GM12874 (cell line): ENCODE measurements at regions not wholly inside any gene's neighbourhood (a gene's known extent, or its start where the extent isn't known, plus 50 kb on each side); places are given as distances from the start of the nearest gene placed in this dataset.

Experiments
- TF ChIP-seq, protein P1 (sequence below): IDR thresholded peaks from 2 replicates; pipeline ENCODE4 v1.5.1; 2011; ENCODE audit warnings: low read depth, mild to moderate bottlenecking, control low read depth, low read length, moderate library complexity; ENCODE audit not compliant: insufficient read depth

DNA sequence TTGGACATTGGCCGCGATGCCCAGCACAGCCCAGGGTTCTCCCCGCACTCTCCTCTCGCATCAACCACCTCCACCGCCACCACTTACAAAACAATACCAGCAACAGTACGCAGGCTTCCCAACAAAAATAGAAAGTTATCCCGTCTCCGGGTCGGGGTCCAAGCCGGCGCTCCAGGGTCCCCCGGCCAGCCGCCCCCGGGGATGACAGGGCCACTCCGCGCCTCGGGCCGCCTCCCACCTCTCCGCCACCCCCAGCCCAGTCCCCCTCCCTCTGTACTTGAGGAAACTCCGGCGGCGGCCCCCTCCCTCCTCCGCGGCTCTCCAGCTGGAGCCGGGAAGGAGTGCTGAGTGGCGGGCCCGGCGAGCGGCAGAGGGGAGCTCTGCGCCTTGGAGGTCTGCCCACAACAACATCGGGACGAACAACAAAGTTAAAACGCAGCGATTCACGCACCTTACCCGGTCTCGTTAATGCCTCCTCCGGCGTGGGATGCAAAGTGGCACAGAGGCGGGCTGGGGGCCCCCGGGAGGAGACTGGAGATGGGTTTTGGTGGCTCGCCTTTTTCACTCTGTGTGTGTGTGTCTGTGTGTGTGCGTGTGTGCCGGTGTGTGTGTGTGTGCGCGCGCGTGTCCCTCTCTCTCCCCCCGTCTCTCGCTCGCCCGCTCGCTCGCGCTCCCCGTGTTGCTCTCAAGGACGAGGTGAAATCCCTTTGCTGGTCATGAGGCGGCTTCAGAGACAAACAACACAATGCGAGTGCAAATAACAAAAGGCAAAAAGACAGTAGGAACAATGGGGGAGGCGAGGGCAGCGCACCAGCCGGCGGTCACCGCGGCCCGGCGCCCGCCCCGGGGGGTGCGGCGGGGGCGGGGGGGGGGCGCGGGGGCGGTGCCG is 386.8 kb downstream of the BCAT1 start:
- TF ChIP-seq, protein P1, sequence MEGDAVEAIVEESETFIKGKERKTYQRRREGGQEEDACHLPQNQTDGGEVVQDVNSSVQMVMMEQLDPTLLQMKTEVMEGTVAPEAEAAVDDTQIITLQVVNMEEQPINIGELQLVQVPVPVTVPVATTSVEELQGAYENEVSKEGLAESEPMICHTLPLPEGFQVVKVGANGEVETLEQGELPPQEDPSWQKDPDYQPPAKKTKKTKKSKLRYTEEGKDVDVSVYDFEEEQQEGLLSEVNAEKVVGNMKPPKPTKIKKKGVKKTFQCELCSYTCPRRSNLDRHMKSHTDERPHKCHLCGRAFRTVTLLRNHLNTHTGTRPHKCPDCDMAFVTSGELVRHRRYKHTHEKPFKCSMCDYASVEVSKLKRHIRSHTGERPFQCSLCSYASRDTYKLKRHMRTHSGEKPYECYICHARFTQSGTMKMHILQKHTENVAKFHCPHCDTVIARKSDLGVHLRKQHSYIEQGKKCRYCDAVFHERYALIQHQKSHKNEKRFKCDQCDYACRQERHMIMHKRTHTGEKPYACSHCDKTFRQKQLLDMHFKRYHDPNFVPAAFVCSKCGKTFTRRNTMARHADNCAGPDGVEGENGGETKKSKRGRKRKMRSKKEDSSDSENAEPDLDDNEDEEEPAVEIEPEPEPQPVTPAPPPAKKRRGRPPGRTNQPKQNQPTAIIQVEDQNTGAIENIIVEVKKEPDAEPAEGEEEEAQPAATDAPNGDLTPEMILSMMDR: no peak

DNA sequence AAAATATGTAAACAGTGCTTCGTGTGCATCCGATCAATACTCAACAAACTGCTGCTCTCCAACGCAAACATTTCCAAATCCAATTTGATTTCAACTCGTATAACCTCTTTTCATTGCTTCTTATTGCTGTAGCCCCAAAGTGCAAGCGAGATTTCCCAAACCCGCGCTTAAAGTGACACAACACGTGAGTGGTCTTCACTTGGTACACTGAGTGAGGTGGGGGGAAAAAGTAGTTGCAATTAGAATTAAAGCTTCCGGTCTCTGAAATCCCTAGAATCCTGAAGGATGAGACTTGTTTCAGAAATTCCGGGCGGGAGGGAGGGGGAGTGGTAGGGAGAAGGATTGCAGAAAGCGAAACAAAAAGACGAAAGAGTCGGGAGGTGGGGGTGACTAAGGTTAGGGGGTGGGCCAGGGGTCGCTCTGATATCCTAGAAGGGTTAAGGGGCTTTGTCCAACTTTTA is 387.5 kb downstream of the BCAT1 start:
- TF ChIP-seq, protein P1: no peak

DNA sequence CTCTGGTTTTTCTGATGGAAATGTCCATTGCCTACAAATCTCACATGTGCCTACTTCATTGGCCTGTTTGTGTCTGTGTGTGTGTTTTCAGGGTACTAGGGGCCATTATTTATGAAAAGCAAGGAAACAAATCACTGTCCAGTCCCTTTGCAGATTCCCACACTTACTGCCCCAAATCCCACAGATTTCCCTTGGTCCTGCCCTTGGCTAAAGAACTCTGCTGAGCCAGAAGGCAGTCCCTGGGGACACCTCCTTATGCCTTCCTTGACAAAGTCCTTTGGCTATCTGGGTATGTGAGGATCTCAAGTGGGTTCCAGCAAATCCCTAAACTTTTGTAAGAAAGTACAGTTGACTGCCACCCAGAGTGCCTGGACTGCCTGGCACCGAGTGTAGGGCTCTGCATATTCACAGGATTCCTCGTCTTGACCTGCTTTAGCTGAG is 388.1 kb downstream of the BCAT1 start:
- TF ChIP-seq, protein P1: no peak

DNA sequence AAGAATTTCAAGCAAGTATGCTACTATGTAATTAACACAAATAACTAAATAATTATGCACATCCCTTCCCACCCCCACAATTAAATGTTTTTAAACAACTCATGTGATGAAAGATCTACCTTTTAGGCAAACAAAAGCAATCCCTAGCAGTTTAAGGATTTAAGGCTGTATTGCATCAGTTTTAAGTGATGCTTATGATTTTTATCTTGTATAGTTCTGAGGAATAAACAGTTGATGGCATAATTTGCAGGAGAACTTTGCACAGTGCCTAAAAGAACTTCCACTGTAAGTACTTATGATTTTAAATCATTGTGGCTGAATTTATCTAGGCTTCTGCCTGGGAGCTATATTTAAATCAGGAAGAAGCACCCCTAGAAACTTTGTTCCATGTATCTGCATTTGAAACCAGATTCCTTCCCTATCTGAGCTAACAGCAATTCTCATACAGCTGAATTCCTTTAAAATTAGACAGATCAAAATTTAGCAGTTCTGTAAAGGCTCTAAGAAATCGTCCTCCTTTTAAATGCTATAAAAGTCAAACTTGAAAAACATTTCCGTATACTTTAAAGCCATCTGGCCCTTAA is 388.6 kb downstream of the BCAT1 start:
- TF ChIP-seq, protein P1: no peak

DNA sequence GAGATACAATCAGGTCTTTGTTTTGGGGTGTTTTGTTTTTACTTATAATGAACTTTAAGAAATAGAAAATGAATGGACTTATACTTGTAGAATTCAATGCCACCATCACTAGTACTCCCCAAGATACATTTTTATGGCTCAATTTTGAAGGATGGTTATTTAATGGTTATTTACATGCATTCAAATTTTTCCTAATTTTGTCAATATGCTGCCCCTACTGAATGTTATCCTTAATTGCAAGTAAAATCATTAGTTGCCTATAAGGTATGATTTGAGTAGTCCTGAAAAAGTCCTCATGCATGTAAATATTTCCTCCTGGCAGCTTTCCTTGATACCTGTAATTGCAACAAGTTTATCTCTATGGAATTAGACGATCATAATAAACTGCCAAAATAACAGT is 391.2 kb downstream of the BCAT1 start:
- TF ChIP-seq, protein P1: no peak

DNA sequence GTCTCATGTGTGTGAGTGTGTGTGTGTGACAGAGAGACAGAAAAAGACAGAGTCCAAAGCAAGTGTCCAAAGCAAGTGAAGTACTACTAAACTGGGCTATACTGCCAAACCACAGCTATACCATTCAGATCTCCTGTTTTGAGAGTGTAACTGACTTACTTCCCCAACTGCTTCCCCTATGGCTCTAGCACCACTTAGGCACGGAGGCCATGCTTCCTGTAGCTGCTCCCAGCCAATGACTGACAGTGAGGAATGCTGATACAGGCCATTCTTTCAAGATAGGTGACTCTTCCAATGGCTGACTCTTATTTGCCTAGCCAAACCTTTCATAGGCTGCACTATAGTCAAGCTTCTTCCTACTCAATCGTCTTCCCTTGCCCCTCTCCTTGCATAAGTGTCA is 393.2 kb downstream of the BCAT1 start:
- TF ChIP-seq, protein P1: no peak

DNA sequence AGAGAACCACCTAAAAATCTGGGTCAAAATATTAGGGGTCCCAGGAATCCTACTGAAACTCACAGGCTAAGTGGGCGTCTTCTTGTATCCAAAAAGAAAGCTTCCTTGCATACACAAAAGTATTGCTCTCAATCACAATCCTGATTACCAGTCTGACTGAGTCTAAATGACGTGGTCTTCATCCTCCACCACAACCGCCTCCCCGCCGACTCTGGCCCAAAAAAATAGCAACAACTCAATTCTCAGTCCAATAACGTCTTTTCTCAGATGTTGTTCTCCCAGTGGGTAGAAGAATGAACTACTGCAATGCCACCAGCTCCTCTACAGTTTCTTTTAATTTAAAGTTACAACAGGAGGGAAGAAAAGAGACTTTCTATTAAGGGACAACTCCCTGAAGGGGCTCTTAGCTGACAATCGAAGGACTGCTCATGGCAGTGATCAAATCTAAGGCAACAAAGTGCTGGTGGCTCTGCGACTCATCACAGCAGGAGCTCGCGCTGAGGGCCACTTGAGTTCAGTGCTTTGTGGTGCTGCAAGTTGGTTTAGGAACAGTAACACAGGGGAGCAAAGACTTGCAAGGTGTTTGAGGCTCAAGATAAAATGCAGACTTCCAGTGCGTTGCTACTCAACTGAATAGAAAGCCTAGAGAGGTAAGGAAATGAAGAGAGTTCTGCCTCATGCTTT is 394.1 kb downstream of the BCAT1 start:
- TF ChIP-seq, protein P1: no peak
